ENCODE measurements at regions not wholly inside any gene's neighbourhood (a gene's known extent, or its start where the extent isn't known, plus 50 kb on each side); places are given as distances from the start of the nearest gene placed in this dataset.

GRCh38 chr14:46788994-46789393 is 137.4 kb upstream of the RPL10L start:
- DNase-seq: no peak

- peak; percentile 1 for DNase-seq
Measured at GRCh38 chr14:46782281-46782680, 130.7 kb upstream of the RPL10L start.

- DNase-seq: no peak
Measured at GRCh38 chr14:46769292-46769691, 117.7 kb upstream of the RPL10L start.

GRCh38 chr14:46747001-46747652 is 95.5 kb upstream of the RPL10L start:
- DNase-seq: no peak

GRCh38 chr14:46734286-46734685 is 82.7 kb upstream of the RPL10L start:
- DNase-seq: no peak

- no peak for DNase-seq
Measured at GRCh38 chr14:46717211-46717610, 65.6 kb upstream of the RPL10L start.

Measured in eye (tissue), 1 donor.